Fibroblast of the aortic adventitia (primary cell): ENCODE measurements at regions not wholly inside any gene's neighbourhood (a gene's known extent, or its start where the extent isn't known, plus 50 kb on each side); places are given as distances from the start of the nearest gene placed in this dataset.

Experiments used
- DNase-seq: peaks from one replicate; pipeline ENCODE4 v3.0.0-alpha.2; 2010; ENCODE audit warnings: low read depth
- H3K4me3 ChIP-seq: 2 replicates; pipeline ENCODE4 v1.5.1; 2011; ENCODE audit warnings: low read depth, mild to moderate bottlenecking, control low read depth, low read length, moderate library complexity
- TF ChIP-seq, protein P1 (sequence below): IDR thresholded peaks from 2 replicates; pipeline ENCODE4 v1.5.1; 2011; ENCODE audit warnings: mild to moderate bottlenecking, low read length, control low read depth, inconsistent platforms; ENCODE audit not compliant: insufficient read depth

GRCh38 chr1:238152119-238152518 lies 261.4 kb upstream of the ZP4 start:
- no peak for DNase-seq
- no peak overlapping the region for H3K4me3 ChIP-seq

DNA sequence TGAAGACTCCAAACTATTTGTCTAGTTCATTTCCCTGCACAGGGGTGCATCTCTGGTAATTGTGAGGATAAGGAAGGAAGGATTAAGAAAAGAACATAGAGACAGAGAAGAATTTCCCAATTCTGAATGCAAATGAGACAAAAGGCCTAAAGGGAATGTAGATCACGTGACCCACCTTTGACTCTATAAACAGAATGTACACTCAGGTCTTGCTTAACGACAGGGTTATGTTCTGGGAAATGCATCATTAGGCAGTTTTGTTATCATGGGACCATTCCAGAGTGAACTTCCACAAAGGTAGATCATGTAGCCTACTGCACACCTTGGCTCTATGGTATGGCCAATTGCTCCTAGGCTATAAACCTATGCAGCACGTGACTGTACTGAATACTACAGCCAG lies 252.3 kb upstream of the ZP4 start:
- TF ChIP-seq, protein P1, sequence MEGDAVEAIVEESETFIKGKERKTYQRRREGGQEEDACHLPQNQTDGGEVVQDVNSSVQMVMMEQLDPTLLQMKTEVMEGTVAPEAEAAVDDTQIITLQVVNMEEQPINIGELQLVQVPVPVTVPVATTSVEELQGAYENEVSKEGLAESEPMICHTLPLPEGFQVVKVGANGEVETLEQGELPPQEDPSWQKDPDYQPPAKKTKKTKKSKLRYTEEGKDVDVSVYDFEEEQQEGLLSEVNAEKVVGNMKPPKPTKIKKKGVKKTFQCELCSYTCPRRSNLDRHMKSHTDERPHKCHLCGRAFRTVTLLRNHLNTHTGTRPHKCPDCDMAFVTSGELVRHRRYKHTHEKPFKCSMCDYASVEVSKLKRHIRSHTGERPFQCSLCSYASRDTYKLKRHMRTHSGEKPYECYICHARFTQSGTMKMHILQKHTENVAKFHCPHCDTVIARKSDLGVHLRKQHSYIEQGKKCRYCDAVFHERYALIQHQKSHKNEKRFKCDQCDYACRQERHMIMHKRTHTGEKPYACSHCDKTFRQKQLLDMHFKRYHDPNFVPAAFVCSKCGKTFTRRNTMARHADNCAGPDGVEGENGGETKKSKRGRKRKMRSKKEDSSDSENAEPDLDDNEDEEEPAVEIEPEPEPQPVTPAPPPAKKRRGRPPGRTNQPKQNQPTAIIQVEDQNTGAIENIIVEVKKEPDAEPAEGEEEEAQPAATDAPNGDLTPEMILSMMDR, result no peak
- no peak for DNase-seq
- no peak overlapping the region for H3K4me3 ChIP-seq

More at GRCh38 chr1:238152119-238152518, 261.4 kb upstream of the ZP4 start:
- TF ChIP-seq, protein P1, result no peak

DNA sequence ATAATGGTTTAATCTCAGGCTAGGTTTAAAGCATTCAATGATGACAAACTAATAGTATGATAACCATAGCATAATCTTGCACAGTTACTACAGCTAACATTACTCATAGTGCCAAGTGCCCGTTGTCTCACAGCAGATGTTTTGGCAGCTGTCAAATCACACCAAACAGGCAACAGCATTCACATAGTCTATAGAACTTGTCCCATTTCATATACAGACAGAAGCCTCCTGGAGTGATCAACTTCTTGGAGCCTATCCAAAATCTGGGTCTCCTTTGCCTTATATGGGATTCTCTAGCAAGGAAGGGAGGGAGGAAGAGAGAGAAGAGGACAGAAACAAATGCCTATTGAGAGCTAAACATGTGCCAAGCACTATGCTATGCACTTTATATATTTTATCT lies 250.6 kb upstream of the ZP4 start:
- TF ChIP-seq, protein P1, result no peak
- no peak for DNase-seq

GRCh38 chr1:238139713-238140112 lies 249.0 kb upstream of the ZP4 start:
- DNase-seq, result no peak
- TF ChIP-seq, protein P1, result no peak
- no peak overlapping the region for H3K4me3 ChIP-seq

More for the DNA sequence above, 250.6 kb upstream of the ZP4 start:
- H3K4me3 ChIP-seq, result no peak overlapping the region

GRCh38 chr1:238138059-238138626 lies 247.4 kb upstream of the ZP4 start:
- TF ChIP-seq, protein P1, result no peak
- H3K4me3 ChIP-seq, result no peak overlapping the region
- no peak for DNase-seq

GRCh38 chr1:238135708-238136664 lies 245.3 kb upstream of the ZP4 start:
- no peak for DNase-seq
- no peak overlapping the region for H3K4me3 ChIP-seq
- TF ChIP-seq, protein P1, result no peak
